ENCODE measurements at regions not wholly inside any gene's neighbourhood (a gene's known extent, or its start where the extent isn't known, plus 50 kb on each side); places are given as distances from the start of the nearest gene placed in this dataset.

DNA sequence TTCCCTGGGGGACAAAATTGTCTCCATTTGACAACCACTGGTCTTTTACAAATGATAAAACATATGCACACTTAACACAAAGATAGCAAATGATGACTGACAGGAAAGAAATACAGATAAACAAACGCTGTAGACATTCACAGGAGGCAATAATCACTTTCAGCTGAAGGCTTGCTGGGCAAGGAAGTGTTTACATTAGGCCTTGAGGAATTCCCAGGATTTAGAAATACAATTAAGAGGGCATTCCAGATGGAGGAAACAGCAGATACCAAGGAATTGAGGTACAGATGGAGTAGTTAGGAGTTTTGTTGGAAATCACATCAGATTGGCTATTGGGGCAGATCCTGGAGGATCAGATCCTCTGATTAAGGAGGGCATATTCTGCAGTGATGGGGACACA lies 93.9 kb downstream of the DYRK2 start:
- H3K4me1 Mint-ChIP-seq, result no peaks in the 10 kb centered on the region
- ATAC-seq (ENCODE audit: low read depth) (no peak), DNase-seq (no peak)
- TF ChIP-seq, protein P1, sequence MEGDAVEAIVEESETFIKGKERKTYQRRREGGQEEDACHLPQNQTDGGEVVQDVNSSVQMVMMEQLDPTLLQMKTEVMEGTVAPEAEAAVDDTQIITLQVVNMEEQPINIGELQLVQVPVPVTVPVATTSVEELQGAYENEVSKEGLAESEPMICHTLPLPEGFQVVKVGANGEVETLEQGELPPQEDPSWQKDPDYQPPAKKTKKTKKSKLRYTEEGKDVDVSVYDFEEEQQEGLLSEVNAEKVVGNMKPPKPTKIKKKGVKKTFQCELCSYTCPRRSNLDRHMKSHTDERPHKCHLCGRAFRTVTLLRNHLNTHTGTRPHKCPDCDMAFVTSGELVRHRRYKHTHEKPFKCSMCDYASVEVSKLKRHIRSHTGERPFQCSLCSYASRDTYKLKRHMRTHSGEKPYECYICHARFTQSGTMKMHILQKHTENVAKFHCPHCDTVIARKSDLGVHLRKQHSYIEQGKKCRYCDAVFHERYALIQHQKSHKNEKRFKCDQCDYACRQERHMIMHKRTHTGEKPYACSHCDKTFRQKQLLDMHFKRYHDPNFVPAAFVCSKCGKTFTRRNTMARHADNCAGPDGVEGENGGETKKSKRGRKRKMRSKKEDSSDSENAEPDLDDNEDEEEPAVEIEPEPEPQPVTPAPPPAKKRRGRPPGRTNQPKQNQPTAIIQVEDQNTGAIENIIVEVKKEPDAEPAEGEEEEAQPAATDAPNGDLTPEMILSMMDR (IDR thresholded peaks at IDR 0.05), result no peak
- no peak overlapping the region for H3K4me3 Mint-ChIP-seq
- CTCF ChIA-PET, result no interaction called here
- intact Hi-C loops (cut with micrococcal nuclease), result no loop called here
- POLR2A ChIA-PET, result no interaction called here
- H3K27ac Mint-ChIP-seq, result no peak overlapping the region
- H3K9me3 Mint-ChIP-seq, result peaks cover 6% of the 10 kb centered on the region
- H3K27me3 Mint-ChIP-seq, result no peaks in the 10 kb centered on the region
- no peaks in the 10 kb centered on the region for H3K36me3 Mint-ChIP-seq (ENCODE audit: low read depth)

DNA sequence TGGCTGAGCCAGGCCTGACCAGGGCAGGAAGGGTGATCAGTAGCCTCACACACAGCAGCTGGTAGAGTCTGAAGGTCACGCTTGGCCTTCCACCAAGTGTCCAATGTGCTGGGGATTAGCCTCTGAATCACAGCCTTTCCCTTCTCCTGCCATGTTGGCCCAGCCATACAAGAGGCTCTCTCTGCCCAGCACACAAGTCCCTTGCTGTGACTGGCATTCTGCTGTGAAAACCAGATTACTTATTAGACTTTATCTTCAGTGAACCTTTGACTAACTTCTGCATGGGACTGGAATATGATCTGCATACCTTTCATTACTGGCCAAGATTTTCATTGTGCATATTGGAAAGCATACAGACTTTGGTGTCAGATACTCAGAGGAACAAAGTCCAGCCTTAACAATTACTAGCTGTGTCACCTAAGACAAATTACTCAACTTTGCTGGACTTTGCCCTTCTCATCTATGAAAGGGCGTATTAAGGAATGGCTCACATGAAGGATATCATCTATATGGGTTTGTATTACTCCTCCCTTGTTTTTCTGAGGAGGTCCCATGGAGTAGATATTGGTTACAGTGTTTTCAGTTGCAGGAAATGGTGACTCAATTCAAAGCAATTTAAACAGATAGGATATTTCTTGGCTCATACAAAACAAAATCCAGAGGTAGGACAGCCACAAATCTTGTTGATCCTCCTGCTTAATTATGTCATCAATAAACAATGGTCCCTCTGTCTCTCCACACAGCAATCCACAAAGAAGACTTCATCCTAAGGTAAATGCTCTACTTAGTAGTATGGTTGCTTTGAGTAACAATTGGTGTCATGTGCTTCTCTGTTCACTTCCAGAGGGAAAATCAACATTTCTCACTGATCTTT lies 99.6 kb downstream of the DYRK2 start:
- Mint-ChIP-seq H3K4me3 (no peak overlapping the region), H3K27me3 (peaks cover 2% of the 10 kb centered on the region), H3K27ac (no peak overlapping the region), H3K36me3 (ENCODE audit: low read depth) (no peaks in the 10 kb centered on the region), H3K4me1 (no peaks in the 10 kb centered on the region), H3K9me3 (peaks cover 6% of the 10 kb centered on the region)
- ATAC-seq (ENCODE audit: low read depth) (no peak), DNase-seq (no peak)
- POLR2A ChIA-PET, result no interaction called here
- TF ChIP-seq, protein P1 (IDR thresholded peaks at IDR 0.05), result no peak
- intact Hi-C loops (cut with micrococcal nuclease), result no loop called here
- CTCF ChIA-PET, result no interaction called here

- no peak overlapping the region for H3K4me3 Mint-ChIP-seq
- H3K27me3 Mint-ChIP-seq, result peaks cover 2% of the 10 kb centered on the region
- ATAC-seq (ENCODE audit: low read depth) (no peak), DNase-seq (no peak)
- H3K9me3 Mint-ChIP-seq, result peaks cover 6% of the 10 kb centered on the region
- TF ChIP-seq, protein P1 (IDR thresholded peaks at IDR 0.05), result no peak
- H3K27ac Mint-ChIP-seq, result no peak overlapping the region
- no peaks in the 10 kb centered on the region for H3K4me1 Mint-ChIP-seq
- ChIA-PET CTCF (no interaction called here), POLR2A (no interaction called here)
- H3K36me3 Mint-ChIP-seq (ENCODE audit: low read depth), result no peaks in the 10 kb centered on the region
- intact Hi-C loops (cut with micrococcal nuclease), result no loop called here
Observed at GRCh38 chr12:67748743-67749040, 100.1 kb downstream of the DYRK2 start.

GRCh38 chr12:67750513-67751183 lies 102.1 kb downstream of the DYRK2 start:
- no peak for ATAC-seq (ENCODE audit: low read depth)
- DNase-seq, result no peak
- Mint-ChIP-seq H3K9me3 (peaks cover 6% of the 10 kb centered on the region), H3K27me3 (peaks cover 2% of the 10 kb centered on the region), H3K36me3 (ENCODE audit: low read depth) (no peaks in the 10 kb centered on the region), H3K27ac (no peak overlapping the region), H3K4me3 (no peak overlapping the region), H3K4me1 (peaks cover 9% of the 10 kb centered on the region)
- ChIA-PET POLR2A (no interaction called here), CTCF (no interaction called here)
- intact Hi-C loops (cut with micrococcal nuclease), result no loop called here
- TF ChIP-seq, protein P1 (IDR thresholded peaks at IDR 0.05), result no peak

DNA sequence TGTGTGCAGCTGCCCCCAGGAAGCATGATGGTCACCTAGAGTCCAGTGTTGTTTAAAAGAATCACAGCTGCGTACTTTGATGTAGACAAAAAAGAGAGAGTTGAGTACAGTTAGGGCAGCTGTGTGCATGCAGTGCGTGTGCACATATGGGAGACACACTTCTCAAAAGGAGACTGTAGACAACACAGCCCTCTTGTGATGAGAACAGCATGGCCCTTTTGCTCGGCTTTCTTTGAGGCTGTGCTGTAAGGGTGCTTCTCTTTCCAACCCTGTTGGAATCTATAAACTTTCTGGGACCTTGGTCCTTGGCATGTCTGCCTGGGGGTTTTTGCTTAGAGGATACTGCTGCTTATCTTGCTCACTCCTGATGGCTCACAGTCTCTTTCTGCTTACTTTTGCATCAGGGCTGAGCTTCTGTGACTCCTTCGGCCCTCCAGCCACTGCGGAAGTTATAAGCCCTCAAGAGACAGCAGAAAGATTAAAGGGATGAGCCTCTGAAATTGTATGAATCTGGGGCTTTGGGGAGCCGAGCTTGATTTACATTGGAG lies 102.9 kb downstream of the DYRK2 start:
- H3K36me3 Mint-ChIP-seq (ENCODE audit: low read depth), result no peaks in the 10 kb centered on the region
- H3K4me3 Mint-ChIP-seq, result no peak overlapping the region
- ChIA-PET POLR2A (no interaction called here), CTCF (no interaction called here)
- TF ChIP-seq, protein P1 (IDR thresholded peaks at IDR 0.05), result no peak
- no peak overlapping the region for H3K27ac Mint-ChIP-seq
- H3K4me1 Mint-ChIP-seq, result peaks cover 11% of the 10 kb centered on the region
- DNase-seq (no peak), ATAC-seq (ENCODE audit: low read depth) (no peak)
- intact Hi-C loops (cut with micrococcal nuclease), result no loop called here
- H3K9me3 Mint-ChIP-seq, result no peaks in the 10 kb centered on the region
- H3K27me3 Mint-ChIP-seq, result peaks cover 2% of the 10 kb centered on the region

All from activated B cell treated with CpG ODN at 0.5 μM for 24 hours (primary cell).